ENCODE measurements at regions not wholly inside any gene's neighbourhood (a gene's known extent, or its start where the extent isn't known, plus 50 kb on each side); places are given as distances from the start of the nearest gene placed in this dataset.

DNA sequence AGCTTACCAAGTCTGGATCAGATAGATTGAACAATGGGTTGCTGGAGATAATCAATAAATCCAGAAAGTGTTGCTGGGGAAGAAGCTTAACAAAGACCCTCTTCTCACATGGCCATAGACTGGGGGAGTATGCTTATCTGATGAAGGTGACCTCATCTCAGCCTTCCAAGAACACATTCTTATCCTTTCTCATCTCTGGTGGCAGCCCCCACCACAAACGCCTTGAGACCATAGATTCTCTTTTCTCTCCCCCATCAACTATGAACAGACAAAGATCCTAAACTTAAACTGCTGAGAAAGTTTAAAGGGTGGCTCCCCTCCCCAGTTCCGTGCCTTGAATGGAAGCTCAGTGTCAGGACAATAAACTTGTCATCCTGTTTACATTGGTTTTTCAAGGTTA lies 428.7 kb upstream of the TRIB2 start:
- no peaks in the 10 kb centered on the region for H3K27me3 Mint-ChIP-seq
- no peak for ATAC-seq (ENCODE audit: low read depth)
- intact Hi-C loops (cut with micrococcal nuclease), result no loop called here
- CTCF ChIA-PET, result no interaction called here
- peaks cover 36% of the 10 kb centered on the region for H3K4me1 Mint-ChIP-seq
- no peak overlapping the region for H3K4me3 Mint-ChIP-seq
- no peaks in the 10 kb centered on the region for H3K36me3 Mint-ChIP-seq (ENCODE audit: low read depth)
- POLR2A ChIA-PET, result no interaction called here
- DNase-seq, result no peak
- TF ChIP-seq, protein P1, sequence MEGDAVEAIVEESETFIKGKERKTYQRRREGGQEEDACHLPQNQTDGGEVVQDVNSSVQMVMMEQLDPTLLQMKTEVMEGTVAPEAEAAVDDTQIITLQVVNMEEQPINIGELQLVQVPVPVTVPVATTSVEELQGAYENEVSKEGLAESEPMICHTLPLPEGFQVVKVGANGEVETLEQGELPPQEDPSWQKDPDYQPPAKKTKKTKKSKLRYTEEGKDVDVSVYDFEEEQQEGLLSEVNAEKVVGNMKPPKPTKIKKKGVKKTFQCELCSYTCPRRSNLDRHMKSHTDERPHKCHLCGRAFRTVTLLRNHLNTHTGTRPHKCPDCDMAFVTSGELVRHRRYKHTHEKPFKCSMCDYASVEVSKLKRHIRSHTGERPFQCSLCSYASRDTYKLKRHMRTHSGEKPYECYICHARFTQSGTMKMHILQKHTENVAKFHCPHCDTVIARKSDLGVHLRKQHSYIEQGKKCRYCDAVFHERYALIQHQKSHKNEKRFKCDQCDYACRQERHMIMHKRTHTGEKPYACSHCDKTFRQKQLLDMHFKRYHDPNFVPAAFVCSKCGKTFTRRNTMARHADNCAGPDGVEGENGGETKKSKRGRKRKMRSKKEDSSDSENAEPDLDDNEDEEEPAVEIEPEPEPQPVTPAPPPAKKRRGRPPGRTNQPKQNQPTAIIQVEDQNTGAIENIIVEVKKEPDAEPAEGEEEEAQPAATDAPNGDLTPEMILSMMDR (IDR thresholded peaks at IDR 0.05), result no peak
- no peaks in the 10 kb centered on the region for H3K9me3 Mint-ChIP-seq
- no peak overlapping the region for H3K27ac Mint-ChIP-seq

DNA sequence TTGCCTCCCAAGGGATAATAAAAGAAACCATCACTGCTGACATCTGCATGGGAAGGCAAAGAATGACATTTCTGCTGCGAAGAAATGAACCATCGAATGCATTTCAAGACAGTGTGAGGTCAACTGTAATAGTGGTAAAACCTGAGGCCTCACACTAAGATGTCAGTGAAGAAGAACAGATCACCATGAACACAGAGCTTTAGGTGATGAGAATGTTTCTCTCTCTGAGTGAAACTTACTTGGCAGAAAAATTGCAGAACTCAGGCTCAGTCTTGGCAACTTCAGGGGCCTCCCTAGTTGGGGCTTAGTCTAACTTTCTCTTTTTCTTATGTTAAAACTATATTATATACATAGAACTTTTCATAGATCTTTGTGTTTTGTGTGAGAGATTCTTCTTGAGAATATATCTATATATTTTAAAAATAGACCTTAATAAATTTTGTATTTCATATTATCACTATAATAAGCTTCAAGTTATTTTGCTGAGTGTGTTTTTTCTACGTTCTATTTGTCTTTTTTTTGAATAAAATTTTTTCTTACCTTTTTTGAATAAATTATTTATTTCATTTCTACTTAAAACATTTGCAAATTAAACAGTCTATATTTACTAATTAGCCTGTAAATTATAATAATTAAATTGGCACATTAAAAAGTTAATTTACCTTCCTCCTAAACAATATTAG lies 427.5 kb upstream of the TRIB2 start:
- Mint-ChIP-seq H3K27ac (no peak overlapping the region), H3K9me3 (no peaks in the 10 kb centered on the region), H3K4me1 (peaks cover 36% of the 10 kb centered on the region), H3K27me3 (no peaks in the 10 kb centered on the region), H3K36me3 (ENCODE audit: low read depth) (no peaks in the 10 kb centered on the region), H3K4me3 (no peak overlapping the region)
- CTCF ChIA-PET, result no interaction called here
- POLR2A ChIA-PET, result no interaction called here
- TF ChIP-seq, protein P1 (IDR thresholded peaks at IDR 0.05), result no peak
- intact Hi-C loops (cut with micrococcal nuclease), result no loop called here
- DNase-seq (no peak), ATAC-seq (ENCODE audit: low read depth) (peak; percentile 21)

DNA sequence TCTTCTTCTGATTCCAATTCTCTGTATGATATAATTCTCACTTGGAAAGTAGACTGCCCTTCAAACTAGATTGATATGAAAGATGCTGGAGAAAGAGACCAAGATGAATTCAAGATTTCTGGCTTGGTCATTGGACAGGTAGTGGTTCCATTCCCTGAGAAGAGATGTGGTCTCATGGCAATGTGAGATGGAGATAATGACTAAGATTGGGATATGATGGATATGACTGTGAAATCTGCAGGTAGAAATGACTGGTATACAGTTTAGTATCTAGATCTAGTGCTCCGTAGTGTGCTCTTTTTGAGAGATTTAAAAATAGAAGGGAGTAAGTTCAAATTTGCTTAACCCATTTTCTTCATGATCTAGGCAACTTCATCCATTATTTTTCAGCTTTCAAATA lies 425.4 kb upstream of the TRIB2 start:
- no peak for DNase-seq

GRCh38 chr2:12293874-12294273 lies 422.9 kb upstream of the TRIB2 start:
- TF ChIP-seq, protein P1 (IDR thresholded peaks at IDR 0.05), result no peak
- POLR2A ChIA-PET, result no interaction called here
- DNase-seq, result no peak
- no peak overlapping the region for H3K27ac Mint-ChIP-seq
- H3K36me3 Mint-ChIP-seq (ENCODE audit: low read depth), result no peaks in the 10 kb centered on the region
- peaks cover 8% of the 10 kb centered on the region for H3K4me1 Mint-ChIP-seq
- H3K4me3 Mint-ChIP-seq, result no peak overlapping the region
- intact Hi-C loops (cut with micrococcal nuclease), result no loop called here
- H3K9me3 Mint-ChIP-seq, result no peaks in the 10 kb centered on the region
- no peaks in the 10 kb centered on the region for H3K27me3 Mint-ChIP-seq
- ATAC-seq (ENCODE audit: low read depth), result peak; percentile 57
- CTCF ChIA-PET, result no interaction called here

More for the DNA sequence above, 425.4 kb upstream of the TRIB2 start:
- Mint-ChIP-seq H3K4me3 (no peak overlapping the region), H3K36me3 (ENCODE audit: low read depth) (no peaks in the 10 kb centered on the region), H3K27ac (no peak overlapping the region), H3K27me3 (no peaks in the 10 kb centered on the region), H3K9me3 (no peaks in the 10 kb centered on the region), H3K4me1 (peaks cover 31% of the 10 kb centered on the region)
- ChIA-PET POLR2A (no interaction called here), CTCF (no interaction called here)
- TF ChIP-seq, protein P1 (IDR thresholded peaks at IDR 0.05), result no peak
- ATAC-seq (ENCODE audit: low read depth), result no peak
- intact Hi-C loops (cut with micrococcal nuclease), result no loop called here

GRCh38 chr2:12295856-12296519 lies 420.7 kb upstream of the TRIB2 start:
- Mint-ChIP-seq H3K27me3 (no peaks in the 10 kb centered on the region), H3K4me3 (no peak overlapping the region), H3K4me1 (peaks cover 4% of the 10 kb centered on the region), H3K27ac (no peak overlapping the region), H3K36me3 (ENCODE audit: low read depth) (no peaks in the 10 kb centered on the region), H3K9me3 (no peaks in the 10 kb centered on the region)
- TF ChIP-seq, protein P1 (IDR thresholded peaks at IDR 0.05), result no peak
- POLR2A ChIA-PET, result no interaction called here
- DNase-seq (no peak), ATAC-seq (ENCODE audit: low read depth) (no peak)
- CTCF ChIA-PET, result no interaction called here
- intact Hi-C loops (cut with micrococcal nuclease), result no loop called here
